Rectal smooth muscle tissue (tissue), 1 donor: ENCODE measurements at regions not wholly inside any gene's neighbourhood (a gene's known extent, or its start where the extent isn't known, plus 50 kb on each side); places are given as distances from the start of the nearest gene placed in this dataset.

ENCODE experiments used
- H3K27ac ChIP-seq: one replicate; pipeline ENCODE4 v1.7.0; 2013; ENCODE audit warnings: low read depth, low read length, inconsistent platforms
- H3K27me3 ChIP-seq: one replicate; pipeline ENCODE4 v1.7.0; 2013; ENCODE audit warnings: low read length; ENCODE audit not compliant: control insufficient read depth, insufficient read depth
- H3K36me3 ChIP-seq: one replicate; pipeline ENCODE4 v1.7.0; 2013; ENCODE audit warnings: low read length; ENCODE audit not compliant: control insufficient read depth, insufficient read depth
- H3K4me1 ChIP-seq: one replicate; pipeline ENCODE4 v1.7.0; 2013; ENCODE audit warnings: low read length; ENCODE audit not compliant: control insufficient read depth, insufficient read depth
- H3K4me3 ChIP-seq: one replicate; pipeline ENCODE4 v1.7.0; 2013; ENCODE audit warnings: low read length
- H3K9ac ChIP-seq: one replicate; pipeline ENCODE4 v1.7.0; 2013; ENCODE audit warnings: low read length

DNA sequence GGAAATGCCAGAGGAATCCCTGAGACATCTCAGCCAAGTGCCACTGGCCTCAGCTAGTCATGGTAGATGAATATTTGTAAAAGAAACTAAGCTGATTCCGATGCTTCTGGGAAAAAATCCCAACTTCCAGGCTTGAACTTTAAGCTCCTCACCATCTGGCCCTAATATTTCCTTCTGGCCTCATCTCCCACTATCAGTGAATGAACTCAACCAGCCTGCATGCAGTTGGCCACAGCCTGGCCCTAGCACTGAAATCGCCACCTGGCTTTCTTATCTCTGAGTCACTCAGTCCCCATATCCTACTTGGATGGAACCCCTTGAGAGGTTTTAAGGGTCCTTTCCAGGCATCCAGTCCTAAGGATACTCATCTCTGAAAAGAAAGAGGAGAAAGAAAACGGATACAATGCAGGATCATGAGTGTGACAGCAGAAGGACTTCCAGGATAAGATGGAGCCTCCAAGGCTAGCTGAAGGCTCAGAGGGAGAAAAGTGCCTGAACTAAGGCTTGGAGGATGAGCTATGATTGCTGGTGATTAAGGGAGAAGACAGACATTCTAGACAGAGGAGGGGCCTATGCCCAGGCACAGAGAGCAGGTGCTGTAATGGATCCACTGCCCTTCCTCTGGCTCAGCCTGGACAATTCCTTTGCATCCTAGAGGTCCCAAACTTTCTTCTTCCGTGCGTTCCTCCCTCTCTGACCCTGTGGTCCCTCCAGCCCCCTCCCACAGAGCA, 141.5 kb upstream of the MYCN start:
- no peaks in the 10 kb centered on the region for H3K36me3 ChIP-seq
- H3K9ac ChIP-seq, result no peak overlapping the region
- H3K4me3 ChIP-seq, result no peak overlapping the region
- H3K27ac ChIP-seq, result no peak overlapping the region
- H3K4me1 ChIP-seq, result no peaks in the 10 kb centered on the region
- no peaks in the 10 kb centered on the region for H3K27me3 ChIP-seq

DNA sequence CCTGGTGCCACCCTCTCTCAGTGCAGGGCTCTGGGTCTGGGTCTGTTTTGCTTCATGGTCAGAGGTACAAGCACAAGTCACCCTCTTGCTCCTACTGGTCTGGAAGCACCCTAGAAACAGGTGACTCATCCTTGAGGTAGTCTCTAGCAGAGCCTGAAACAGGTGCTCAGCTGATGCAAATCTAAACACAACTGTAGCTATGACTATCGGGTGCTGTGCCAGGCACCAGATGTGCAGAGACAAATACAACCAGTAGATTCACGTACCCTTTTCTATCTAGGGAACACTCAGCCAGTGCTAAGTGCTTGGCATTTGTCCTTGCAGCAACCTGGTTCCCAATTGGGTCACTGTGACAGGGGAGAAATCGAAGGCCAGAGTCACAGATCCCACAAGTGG, 140.9 kb upstream of the MYCN start:
- Histone ChIP-seq H3K9ac (no peak overlapping the region), H3K27ac (no peak overlapping the region), H3K27me3 (no peaks in the 10 kb centered on the region), H3K4me1 (no peaks in the 10 kb centered on the region), H3K36me3 (no peaks in the 10 kb centered on the region), H3K4me3 (no peak overlapping the region)

DNA sequence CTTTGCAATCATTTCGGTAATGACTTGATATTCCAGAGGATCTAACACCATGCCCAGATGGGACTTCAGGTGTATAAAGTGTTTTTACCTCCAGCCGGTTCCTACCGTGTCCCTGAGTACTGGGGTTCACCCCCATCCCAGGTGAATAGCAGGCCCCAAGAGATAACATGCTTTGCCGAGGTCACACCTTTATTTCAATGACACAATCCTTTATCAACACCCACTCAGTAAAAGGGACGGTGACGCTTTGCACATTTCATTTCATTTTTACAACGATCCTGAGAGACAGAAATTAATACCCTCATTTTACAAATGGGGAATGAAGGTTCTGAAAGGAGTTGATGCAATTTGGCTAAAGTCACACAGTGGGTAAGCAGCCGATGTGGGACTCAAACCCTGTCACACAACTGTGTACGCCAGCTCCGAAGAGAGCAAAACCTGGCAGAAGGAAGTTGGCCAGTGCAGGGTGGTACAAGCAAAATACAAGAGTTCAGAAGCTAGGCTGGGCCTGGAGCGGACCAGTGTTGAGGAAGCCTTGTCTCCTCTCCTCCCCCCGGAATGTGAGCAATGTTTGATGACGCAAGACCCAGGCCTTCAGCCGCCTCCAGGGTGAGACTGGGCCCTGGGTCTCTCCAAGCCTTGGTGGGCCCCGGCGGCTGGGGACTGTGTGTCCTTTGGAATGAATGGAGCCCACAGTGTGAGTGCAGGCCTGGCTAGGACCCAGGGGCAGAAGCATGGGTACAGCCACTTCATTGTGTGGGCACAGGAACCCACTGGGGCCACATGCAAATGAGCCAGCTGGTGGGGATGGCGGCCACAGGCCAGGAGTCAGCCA, 139.6 kb upstream of the MYCN start:
- H3K4me3 ChIP-seq, result no peak overlapping the region
- H3K36me3 ChIP-seq, result no peaks in the 10 kb centered on the region
- no peak overlapping the region for H3K27ac ChIP-seq
- no peaks in the 10 kb centered on the region for H3K27me3 ChIP-seq
- H3K4me1 ChIP-seq, result no peaks in the 10 kb centered on the region
- no peak overlapping the region for H3K9ac ChIP-seq

DNA sequence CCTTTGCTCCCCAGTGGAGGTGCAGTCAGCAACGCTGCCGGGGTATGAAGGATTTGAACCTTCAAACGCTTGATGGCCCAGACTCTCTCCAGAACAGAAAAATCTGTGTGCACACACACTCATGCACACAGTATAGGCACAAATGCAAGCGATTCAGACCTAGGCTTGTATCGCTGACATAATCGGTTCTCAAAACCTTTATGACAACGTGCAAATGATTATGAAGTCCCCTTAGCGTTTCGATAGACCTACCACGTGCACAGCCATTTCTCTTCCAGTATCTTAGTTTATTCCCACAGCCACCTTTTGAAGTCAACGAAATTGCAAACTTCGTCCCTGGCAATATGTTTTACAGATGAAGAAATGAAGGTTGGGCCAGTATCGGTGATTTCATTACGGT, 138.9 kb upstream of the MYCN start:
- Histone ChIP-seq H3K36me3 (no peaks in the 10 kb centered on the region), H3K4me3 (no peak overlapping the region), H3K27ac (no peak overlapping the region), H3K9ac (no peak overlapping the region), H3K4me1 (no peaks in the 10 kb centered on the region), H3K27me3 (no peaks in the 10 kb centered on the region)

DNA sequence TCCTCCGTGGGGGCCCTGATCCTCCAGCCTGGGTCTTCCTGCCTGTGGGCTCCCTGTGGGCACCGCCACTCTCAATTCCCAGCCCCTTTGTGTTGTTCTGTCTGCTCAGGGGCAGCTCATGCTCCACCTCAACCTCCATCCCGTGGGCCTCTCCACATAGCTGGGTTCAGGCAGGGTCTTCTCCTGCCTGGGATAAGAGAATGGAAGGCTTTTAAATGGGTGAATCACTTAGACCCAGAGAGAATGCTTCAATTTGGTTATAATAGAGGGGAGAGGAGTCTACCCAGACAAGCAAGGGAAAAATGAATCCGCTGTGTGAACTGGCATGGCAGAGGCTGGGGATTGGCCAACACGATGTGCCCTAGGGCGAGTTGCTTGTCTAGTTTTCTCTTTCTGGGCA, 138.4 kb upstream of the MYCN start:
- no peak overlapping the region for H3K9ac ChIP-seq
- no peak overlapping the region for H3K27ac ChIP-seq
- H3K4me3 ChIP-seq, result no peak overlapping the region
- no peaks in the 10 kb centered on the region for H3K4me1 ChIP-seq
- no peaks in the 10 kb centered on the region for H3K27me3 ChIP-seq
- no peaks in the 10 kb centered on the region for H3K36me3 ChIP-seq

DNA sequence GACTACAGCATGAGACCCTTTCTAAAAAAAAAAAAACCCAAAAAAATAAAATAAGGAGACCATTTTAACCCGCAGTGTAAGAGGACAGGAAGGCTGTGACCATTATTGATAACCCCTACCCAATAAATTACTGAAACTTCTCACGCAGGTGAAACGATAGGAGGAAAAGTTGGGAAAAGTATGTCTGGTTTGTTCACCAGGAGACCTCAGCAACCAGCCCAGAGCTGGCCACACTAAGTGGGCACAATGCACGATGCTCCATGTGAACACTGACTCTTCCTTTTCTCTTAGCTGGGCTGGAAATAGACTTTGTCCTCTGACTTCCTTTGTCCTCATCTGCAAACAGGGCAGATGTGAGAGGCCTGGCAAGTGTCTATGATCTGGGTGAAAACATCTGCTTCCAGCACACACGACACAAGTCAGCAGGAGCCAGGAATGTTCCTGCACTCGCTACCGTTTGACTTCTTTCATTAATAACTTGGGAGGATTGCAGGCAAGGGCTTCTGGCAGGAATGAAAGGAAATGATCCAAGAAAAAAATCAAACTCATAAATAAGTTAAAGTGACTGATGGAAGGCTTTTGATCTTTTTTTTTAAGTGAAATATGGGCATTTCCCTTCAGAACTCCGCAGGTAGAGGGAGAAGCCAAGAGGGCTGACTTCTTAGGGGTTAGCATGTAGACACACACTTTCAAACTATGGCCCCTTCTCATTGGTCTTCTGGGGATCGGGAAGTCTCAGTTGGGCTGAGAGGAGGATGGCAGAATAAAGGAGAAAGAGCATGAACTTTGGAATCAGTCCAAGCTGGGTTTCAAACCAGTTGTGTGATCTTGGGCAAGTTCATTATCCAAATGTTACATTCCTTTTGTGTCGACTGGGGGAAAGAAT, 137.4 kb upstream of the MYCN start:
- Histone ChIP-seq H3K4me3 (no peak overlapping the region), H3K27ac (no peak overlapping the region), H3K27me3 (no peaks in the 10 kb centered on the region), H3K36me3 (no peaks in the 10 kb centered on the region), H3K9ac (no peak overlapping the region), H3K4me1 (no peaks in the 10 kb centered on the region)

DNA sequence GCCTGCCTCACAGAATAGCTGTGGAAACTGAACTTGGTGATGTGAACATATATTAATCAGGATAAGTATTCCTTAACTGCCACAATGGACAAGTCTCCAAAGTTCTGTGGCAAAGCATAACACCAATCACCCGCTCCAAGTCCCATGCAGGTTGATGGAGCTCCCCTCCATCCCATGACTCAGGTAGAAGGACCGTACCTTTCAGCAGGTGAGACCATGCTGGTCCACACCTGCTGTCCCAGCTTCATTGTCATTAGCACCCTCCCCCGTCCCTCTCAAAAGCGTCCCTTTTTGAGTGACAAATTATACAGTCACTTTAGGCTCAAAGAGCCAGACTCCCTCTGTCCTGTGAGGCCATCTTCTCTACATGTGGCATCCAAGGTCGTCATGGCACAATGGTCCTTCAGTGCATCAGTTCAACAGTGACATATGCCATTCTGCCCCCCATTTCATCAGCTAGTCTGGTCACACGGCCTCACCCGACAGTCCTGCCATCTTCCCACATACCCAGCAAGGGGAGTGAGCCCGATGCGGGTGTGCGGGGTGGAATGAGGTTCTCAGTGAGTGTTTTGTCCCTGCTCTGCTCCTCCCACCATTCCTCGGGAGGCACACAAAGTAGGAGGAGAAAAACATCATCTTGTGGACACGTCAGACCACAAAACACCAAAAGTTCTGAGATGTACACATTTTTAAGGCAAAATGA, 136.7 kb upstream of the MYCN start:
- H3K9ac ChIP-seq, result no peak overlapping the region
- no peaks in the 10 kb centered on the region for H3K36me3 ChIP-seq
- no peak overlapping the region for H3K4me3 ChIP-seq
- no peaks in the 10 kb centered on the region for H3K27me3 ChIP-seq
- H3K4me1 ChIP-seq, result no peaks in the 10 kb centered on the region
- H3K27ac ChIP-seq, result no peak overlapping the region

DNA sequence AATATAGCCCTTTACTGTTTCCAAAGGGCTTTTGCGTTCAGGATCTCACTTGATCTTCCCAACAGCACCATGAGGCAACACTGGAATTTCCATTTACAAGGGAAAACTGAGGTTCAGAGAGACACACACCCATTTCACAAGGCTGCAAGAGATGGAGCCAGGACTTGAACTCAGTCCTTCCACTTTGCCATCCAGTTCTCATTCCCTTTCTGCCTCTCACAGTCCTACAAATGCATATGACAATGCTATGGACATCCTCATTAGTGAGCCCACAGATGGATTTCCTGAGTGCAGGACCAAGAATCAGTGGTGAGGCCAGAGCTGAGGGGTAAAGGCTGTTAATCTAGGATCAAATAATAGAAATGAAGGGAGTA, 136.1 kb upstream of the MYCN start:
- no peaks in the 10 kb centered on the region for H3K36me3 ChIP-seq
- H3K27me3 ChIP-seq, result no peaks in the 10 kb centered on the region
- no peak overlapping the region for H3K27ac ChIP-seq
- no peak overlapping the region for H3K9ac ChIP-seq
- no peaks in the 10 kb centered on the region for H3K4me1 ChIP-seq
- H3K4me3 ChIP-seq, result no peak overlapping the region

DNA sequence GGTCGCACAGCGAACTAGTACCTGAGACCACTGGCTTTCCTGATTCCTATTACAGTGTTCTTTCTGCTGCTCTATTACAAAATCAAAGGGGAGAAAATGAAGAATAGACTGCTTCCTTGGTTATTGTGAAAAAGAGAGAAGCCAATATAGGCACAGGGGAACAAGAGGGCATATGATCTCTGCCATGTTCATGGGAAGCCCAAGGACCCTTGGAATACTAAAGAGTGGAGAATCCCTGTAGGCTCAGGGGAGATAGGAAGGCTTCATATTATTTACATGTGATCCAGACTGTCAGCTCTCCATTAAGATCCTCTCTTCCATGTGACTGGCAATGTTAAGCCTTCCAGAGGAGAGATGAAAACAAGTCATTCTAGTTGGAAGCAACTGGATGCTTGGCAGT, 135.7 kb upstream of the MYCN start:
- H3K9ac ChIP-seq, result no peak overlapping the region
- no peaks in the 10 kb centered on the region for H3K4me1 ChIP-seq
- H3K27me3 ChIP-seq, result no peaks in the 10 kb centered on the region
- H3K27ac ChIP-seq, result no peak overlapping the region
- H3K36me3 ChIP-seq, result no peaks in the 10 kb centered on the region
- H3K4me3 ChIP-seq, result no peak overlapping the region

DNA sequence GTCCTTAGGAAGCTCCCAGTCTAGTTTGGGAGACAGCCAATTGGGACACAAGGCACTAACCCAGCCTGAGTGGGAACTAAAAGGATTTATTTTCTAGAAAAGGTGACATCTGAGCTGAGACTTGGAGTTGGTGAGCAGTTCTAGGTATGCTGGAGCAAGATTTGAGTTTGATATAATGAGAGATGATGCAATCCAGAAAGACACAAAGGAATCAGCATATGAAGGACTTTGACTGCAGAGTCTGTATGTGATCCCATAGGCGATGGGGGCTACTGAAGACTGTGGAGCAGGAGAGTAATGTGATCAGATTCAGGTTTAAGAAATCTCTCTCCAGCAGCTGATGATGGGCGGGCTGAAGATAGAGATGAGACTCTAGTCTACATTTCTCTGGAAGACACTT, 135.1 kb upstream of the MYCN start:
- no peak overlapping the region for H3K9ac ChIP-seq
- no peaks in the 10 kb centered on the region for H3K27me3 ChIP-seq
- no peak overlapping the region for H3K4me3 ChIP-seq
- H3K27ac ChIP-seq, result no peak overlapping the region
- H3K36me3 ChIP-seq, result no peaks in the 10 kb centered on the region
- no peaks in the 10 kb centered on the region for H3K4me1 ChIP-seq

DNA sequence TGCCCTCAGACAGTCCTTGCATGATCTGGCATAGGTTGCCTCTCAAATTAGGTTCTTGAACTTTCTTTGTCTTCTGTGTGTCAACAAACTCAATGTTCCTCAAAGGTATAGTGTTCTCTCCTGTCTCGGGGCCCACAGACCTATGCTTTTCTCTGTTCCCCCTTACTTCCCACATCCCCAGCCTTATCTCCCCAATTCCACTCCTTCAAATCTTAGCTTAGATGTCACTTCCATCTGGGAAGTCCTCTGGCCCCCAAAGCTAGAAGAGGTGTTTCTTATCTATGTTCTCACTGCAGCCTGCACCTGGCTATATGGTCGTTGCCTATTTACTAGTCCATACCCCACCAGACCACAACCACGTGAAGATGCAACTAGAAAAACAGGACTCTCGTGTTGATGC, 134.6 kb upstream of the MYCN start:
- Histone ChIP-seq H3K9ac (no peak overlapping the region), H3K27ac (no peak overlapping the region), H3K4me3 (no peak overlapping the region), H3K36me3 (no peaks in the 10 kb centered on the region), H3K27me3 (no peaks in the 10 kb centered on the region), H3K4me1 (no peaks in the 10 kb centered on the region)
